HAP-1 (cell line): ENCODE measurements at regions not wholly inside any gene's neighbourhood (a gene's known extent, or its start where the extent isn't known, plus 50 kb on each side); places are given as distances from the start of the nearest gene placed in this dataset.
A peak's percentile ranks its signal among the peaks of the same experiment; 100 is the strongest.
"Not testable (repeated sequence)": the region's sequence is repeated elsewhere in the genome, so short reads cannot be mapped to it uniquely, and the experiment has no call there.

ENCODE experiments used
- DNase-seq, 2 experiments: peaks; one replicate each; pipeline ENCODE4 v3.0.0-alpha.2; 2016 to 2020; ENCODE audit warnings: low spot score in 2 of 2
- H3K27me3 ChIP-seq: fragments of 250-450 bp; sonication (Bioruptor Pico); 2 replicates; pipeline ENCODE4 v1.5.1; 2020; ENCODE audit warnings: low read depth, mild to moderate bottlenecking, moderate library complexity
- H3K36me3 ChIP-seq: fragments of 250-450 bp; sonication (Bioruptor Pico); replicated peaks from 2 replicates; pipeline ENCODE4 v1.5.1; 2020; ENCODE audit warnings: mild to moderate bottlenecking
- H3K4me1 ChIP-seq: fragments of 250-450 bp; sonication (Bioruptor Pico); 2 replicates; pipeline ENCODE4 v1.5.1; 2020; ENCODE audit warnings: mild to moderate bottlenecking
- H3K4me3 ChIP-seq: fragments of 250-450 bp; sonication (Bioruptor Pico); 2 replicates; pipeline ENCODE4 v1.5.1; 2020; ENCODE audit warnings: mild to moderate bottlenecking, moderate library complexity
- H3K9me3 ChIP-seq: fragments of 250-450 bp; sonication (Bioruptor Pico); 2 replicates; pipeline ENCODE4 v1.5.1; 2020; ENCODE audit warnings: mild to moderate bottlenecking, moderate library complexity
- in situ Hi-C: fragments of 300-500 bp; cut with MboI; formaldehyde crosslinking; loops from 3 replicates; pipeline ENCODE4 v1.14.3; 2020; ENCODE audit warnings: low sequenced_read_pairs, inconsistent platforms, mixed read lengths

DNA sequence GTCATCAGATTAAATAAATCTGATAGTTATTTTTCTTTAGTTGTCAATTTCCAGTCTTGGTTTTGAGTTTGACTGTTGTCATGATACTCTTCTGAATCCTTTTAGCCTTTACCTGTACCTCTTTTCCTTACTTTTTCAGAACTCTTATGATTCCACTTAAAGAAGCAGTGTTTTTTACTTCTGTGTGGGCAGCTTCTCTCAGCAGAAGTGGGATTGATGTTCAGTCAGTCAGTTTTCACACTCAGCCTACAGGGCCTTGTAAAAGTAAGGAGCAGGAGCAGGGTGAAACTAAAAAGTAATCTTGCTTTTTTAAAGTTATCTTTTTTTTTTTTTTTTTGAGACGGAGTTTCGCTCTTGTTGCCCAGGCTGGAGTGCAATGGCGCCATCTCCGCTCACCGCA is 75.1 kb downstream of the HAUS1 start:
- H3K4me3 ChIP-seq = no peak overlapping the region
- H3K36me3 ChIP-seq = peaks cover 3% of the 10 kb centered on the region; the same call in 1 of the 2 replicates
- in situ Hi-C loops = no loop called here
- no peak for DNase-seq
- peaks cover 21% of the 10 kb centered on the region for H3K4me1 ChIP-seq
- no peaks in the 10 kb centered on the region for H3K27me3 ChIP-seq
- no peaks in the 10 kb centered on the region for H3K9me3 ChIP-seq

DNA sequence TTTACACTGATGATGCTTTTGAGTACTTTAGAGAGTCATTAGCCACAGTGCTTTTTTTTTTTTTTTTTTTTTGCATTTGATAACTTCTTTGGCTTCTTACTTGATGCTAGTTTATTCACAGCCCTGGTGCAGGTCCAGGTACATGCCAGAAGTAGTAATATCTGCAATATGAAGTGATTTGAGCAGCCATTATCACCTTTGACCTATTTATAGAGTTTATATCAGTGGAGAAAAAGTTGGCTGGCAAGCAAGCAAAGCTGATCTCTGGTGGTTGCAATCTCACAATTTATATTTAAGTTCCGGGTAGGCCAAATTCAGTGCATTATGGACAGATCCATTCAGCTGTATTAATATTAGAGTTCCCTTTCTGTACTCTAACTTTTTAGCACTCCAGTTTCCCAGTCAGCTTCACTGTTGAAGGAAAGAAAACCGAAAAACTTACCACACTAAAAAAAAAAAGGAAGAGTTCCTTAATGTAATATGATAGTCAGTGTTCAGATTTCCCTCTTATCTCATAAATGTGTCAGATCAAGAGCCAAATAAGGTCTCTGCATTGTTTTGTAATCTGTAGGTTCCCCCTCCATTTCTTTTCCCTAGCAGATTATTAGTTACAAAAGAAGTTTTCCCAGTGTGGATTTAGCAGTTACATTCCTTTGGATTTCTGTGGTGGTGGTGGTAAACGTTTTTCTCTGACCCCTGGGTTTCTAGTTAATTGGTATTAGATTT is 78.6 kb downstream of the HAUS1 start:
- peak in 1 of 2 experiments; percentile 60 for DNase-seq
- H3K36me3 ChIP-seq = no peaks in the 10 kb centered on the region
- H3K27me3 ChIP-seq = no peaks in the 10 kb centered on the region
- peaks cover 18% of the 10 kb centered on the region for H3K4me1 ChIP-seq
- in situ Hi-C loops = no loop called here
- no peaks in the 10 kb centered on the region for H3K9me3 ChIP-seq
- no peak overlapping the region for H3K4me3 ChIP-seq

DNA sequence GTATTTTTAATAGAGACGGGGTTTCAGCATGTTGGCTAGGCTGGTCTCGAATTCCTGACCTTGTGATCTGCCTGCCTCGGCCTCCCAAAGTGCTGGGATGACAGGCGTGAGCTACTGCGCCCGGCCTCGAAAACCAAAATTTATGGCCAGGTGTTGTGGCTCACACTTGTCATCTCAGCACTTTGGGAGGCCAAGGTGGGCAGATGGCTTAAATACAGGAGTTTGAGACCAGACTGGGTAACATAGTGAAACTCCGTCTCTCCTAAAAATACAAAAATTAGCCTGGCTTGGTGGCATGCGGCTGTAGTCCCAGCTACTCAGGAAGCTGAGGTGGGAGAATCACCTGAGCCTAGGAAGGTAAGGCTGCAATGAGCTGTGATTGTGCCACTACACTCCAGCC is 80.1 kb downstream of the HAUS1 start:
- DNase-seq, H3K9me3 ChIP-seq, H3K36me3 ChIP-seq, in situ Hi-C loops, H3K4me3 ChIP-seq, H3K27me3 ChIP-seq: not testable (repeated sequence)
- H3K4me1 ChIP-seq = peaks cover 18% of the 10 kb centered on the region

DNA sequence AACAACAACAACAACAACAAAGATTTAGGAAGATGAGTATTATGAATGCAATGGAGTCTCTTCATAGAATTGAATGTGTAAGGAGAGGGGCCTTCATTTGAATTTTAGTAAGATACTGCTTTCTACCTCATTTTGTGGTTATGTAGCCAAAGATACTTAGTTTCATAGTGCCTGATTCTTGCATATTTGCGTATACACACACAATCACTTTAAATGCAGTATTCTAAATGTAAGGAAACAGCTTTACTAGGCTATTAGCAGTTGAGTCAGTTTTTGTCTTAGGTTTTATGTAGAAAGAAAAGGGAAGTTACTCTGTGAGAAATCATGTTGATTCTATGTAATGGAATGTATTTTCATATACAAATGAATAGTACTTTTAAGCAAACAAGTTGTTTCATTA is 80.5 kb downstream of the HAUS1 start:
- Histone ChIP-seq H3K4me3 (no peak overlapping the region), H3K4me1 (peaks cover 18% of the 10 kb centered on the region), H3K9me3 (no peaks in the 10 kb centered on the region), H3K27me3 (no peaks in the 10 kb centered on the region), H3K36me3 (no peaks in the 10 kb centered on the region)
- in situ Hi-C loops = no loop called here
- DNase-seq = no peak

DNA sequence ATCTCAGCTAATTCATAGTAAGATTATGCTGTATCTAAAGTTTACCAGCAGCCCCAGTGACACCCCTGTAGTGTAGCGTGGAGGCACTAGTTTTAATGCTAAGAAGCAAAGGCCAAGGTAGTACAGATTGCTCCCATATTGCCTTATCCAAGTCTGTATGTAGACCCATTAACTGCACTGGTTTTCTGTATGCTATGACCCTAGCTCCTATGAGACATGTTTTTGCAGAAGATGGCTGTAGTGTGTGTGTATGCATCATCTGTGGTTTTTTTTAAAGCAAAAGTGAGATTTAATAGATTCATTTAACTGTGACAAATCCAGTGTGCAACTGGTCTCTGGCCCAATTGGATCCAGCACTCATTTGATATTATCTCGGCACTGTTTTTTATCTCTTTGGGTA is 86.5 kb downstream of the HAUS1 start:
- in situ Hi-C loops = no loop called here
- no peak for DNase-seq

DNA sequence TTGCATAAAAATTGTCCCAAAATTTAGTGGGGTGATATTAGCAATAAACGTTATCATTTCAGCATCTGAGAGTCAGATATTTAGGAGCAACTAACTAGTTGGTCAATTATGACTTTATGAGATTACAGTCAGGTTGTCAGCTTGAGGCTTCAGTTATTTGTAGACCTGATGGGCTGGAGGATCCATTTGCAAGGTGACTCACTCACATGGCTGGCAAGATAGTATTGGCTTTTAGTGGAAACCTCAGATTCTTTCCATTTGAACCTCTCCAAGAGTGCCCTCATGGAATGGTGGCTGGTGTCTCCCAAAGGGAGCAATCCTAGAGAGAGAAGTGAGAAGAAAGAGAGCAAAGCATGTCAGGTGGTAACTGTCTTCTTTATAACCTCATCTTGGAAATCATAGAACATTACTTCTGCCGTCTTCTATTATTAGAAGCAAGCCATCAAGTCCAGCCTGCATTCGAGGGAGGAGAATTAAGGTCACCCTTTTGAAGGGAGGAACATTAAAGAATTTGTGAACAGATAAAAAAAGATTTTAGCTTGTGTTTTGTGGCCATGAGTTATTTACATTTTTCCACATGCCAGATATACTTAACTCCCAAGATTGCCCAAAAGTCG is 92.5 kb downstream of the HAUS1 start:
- no peaks in the 10 kb centered on the region for H3K27me3 ChIP-seq
- H3K36me3 ChIP-seq = no peaks in the 10 kb centered on the region; the same call in 1 of the 2 replicates
- in situ Hi-C loops = no loop called here
- no peaks in the 10 kb centered on the region for H3K9me3 ChIP-seq
- DNase-seq = no peak
- no peaks in the 10 kb centered on the region for H3K4me1 ChIP-seq
- no peak overlapping the region for H3K4me3 ChIP-seq

More for the DNA sequence above, 86.5 kb downstream of the HAUS1 start:
- Histone ChIP-seq H3K36me3 (no peaks in the 10 kb centered on the region), H3K9me3 (no peaks in the 10 kb centered on the region), H3K27me3 (no peaks in the 10 kb centered on the region), H3K4me1 (no peaks in the 10 kb centered on the region), H3K4me3 (no peak overlapping the region)

DNA sequence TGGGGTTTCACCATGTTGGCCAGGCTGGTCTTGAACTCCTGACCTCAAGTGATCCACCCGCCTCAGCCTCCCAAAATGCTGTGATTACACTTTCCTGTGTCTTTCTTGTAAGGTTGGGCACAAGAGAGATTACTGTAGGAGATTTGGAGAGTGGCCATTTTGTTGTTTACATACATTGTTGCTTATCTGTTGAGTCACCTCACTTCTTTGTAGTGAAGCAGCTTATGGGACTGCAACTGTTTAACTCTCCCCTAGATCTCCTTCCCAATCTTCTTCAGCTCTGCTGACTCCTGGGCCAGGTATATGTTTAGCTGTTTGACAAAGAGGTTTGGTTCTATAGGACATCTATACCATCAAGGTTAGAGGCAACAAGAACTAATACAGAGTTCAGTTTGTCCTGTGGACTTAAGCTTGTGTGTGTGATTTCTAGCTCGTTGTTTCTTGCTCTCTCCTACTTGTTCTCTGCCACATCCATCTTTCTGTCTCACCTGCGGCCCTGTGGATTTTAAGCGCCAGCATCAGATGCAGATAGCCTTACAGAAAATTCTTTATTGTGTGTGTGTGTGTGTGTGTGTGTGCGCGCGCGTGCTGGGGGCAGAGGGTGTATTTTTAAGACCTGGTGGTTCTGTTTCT is 95.4 kb downstream of the HAUS1 start:
- Histone ChIP-seq H3K36me3 (no peaks in the 10 kb centered on the region; the same call in 1 of the 2 replicates), H3K4me1 (peaks cover 9% of the 10 kb centered on the region), H3K4me3 (no peak overlapping the region), H3K27me3 (no peaks in the 10 kb centered on the region), H3K9me3 (no peaks in the 10 kb centered on the region)
- in situ Hi-C loops = no loop called here
- no peak for DNase-seq

DNA sequence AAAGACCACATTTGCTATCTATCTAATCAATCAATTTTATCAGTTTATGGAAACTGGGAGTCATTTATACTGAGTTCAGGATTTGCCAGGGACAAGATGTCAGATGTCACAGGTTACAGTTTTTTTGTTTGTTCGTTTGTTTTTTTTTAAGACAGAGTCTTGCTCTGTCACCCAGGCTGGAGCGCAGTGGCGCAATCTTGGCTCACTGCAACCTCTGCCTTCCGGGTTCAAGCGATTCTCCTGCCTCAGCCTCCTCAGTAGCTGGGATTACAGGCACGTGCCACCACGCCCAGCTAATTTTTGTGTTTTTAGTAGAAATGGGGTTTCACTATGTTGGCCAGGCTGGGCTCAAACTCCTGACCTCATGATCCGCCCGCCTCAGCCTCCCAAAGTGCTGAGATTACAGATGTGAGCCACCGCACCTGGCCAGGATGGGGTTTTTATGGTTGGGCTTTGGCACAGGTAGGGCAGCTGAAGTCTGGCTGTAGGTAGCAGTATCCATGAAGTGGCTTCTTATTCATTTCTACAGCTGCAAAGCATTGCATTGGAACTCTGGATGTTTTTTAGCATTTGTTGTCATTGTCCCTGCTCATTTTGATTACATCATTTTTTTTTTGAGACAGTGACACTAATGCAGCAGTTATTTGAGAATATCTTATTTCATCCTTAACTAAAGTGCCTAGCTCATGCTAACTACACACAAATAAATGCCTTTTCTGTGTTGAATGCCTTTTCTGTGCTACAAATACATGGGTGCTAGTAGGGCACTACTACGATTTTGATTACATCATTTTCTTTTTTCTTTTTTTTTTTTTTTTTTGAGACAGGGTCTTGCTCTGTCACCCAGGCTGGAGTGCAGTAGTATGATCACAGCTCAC is 96.2 kb downstream of the HAUS1 start:
- H3K9me3 ChIP-seq, H3K27me3 ChIP-seq, H3K36me3 ChIP-seq, DNase-seq, H3K4me3 ChIP-seq, in situ Hi-C loops: not testable (repeated sequence)
- H3K4me1 ChIP-seq = peaks cover 16% of the 10 kb centered on the region

DNA sequence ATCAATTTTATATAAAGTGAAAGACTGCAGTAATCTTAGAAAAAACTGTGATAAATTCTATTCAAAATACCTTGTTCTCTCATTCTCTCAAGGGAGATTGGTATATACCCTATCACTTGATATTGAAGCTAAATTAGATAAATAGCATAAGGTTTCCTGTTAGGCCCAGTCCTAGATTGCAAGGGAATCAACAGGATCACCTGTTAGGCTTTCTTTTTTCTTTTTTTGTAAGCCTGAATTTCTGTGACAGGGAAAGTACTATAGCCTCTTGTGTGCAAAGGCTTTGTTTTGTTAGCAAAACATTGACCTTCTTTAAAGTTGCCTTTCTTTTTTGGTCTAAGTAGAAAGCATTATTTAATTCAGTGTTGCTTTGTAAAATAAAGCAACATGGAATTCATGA is 100.0 kb downstream of the HAUS1 start:
- peaks cover 16% of the 10 kb centered on the region for H3K4me1 ChIP-seq
- DNase-seq = no peak
- peaks cover 3% of the 10 kb centered on the region; the same call in 1 of the 2 replicates for H3K36me3 ChIP-seq
- H3K4me3 ChIP-seq = no peak overlapping the region
- in situ Hi-C loops = no loop called here
- H3K27me3 ChIP-seq = no peaks in the 10 kb centered on the region
- H3K9me3 ChIP-seq = no peaks in the 10 kb centered on the region

DNA sequence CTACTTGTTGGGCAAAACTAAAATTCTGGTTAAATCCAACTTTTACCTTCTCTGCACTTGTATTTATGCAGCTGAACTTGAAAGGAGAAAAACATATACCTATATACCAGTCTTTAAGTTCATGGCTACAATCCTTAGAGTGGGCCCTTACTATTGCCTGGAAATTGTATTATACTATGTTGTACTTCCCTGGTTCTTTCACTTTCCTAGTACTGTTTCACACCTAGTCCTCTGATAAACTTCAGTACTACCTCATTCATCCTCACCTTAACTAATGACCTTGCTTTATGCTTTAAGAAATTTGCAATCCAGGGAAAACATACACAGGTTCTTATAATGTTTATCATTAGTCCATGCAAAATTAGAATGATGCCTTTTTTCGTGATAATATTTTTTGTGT is 103.8 kb downstream of the HAUS1 start:
- Histone ChIP-seq H3K9me3 (no peaks in the 10 kb centered on the region), H3K4me1 (peaks cover 16% of the 10 kb centered on the region), H3K4me3 (no peak overlapping the region), H3K27me3 (no peaks in the 10 kb centered on the region), H3K36me3 (peaks cover 3% of the 10 kb centered on the region; the same call in 1 of the 2 replicates)
- no peak for DNase-seq
- in situ Hi-C loops = no loop called here

DNA sequence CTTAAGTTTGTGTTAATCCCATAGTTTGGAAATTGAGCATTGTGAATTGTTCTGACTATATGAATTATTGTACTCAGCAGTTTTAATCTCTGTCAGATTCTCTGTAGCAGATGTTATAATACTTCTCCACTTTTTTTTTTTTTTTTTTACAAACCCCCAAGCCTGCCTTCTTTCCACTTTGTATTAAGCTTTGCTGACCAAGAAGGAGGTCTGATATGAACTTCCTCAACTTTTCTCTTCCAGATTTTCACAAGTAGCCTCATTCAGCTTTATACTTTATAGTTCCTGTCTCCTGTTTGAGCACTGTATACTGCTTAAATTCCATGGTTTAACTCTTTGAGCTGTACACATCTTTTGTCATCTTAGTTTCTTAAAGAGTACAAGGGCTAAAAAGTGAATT is 105.0 kb downstream of the HAUS1 start:
- no peak for DNase-seq
- Histone ChIP-seq H3K4me3 (no peak overlapping the region), H3K36me3 (peaks cover 3% of the 10 kb centered on the region; the same call in 1 of the 2 replicates), H3K27me3 (no peaks in the 10 kb centered on the region), H3K4me1 (peaks cover 13% of the 10 kb centered on the region), H3K9me3 (no peaks in the 10 kb centered on the region)
- in situ Hi-C loops = no loop called here

DNA sequence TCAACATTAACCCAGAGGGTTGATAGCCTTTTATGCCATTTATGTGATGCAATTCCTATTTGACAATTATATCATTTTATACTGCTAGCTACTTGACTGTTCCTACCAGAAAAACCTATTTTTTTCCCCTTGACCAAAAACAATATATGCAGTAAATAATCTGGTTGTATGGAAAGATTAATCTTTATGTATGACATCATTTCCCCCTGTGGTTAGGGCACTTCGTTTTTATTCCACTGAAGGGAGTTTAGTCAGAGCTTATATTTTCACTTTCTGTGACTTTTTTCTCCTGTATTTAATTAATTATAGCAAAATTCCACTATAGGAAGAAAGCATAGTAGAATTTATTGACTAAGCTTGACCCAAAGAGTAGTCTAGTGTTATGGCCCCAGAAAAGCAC is 107.6 kb downstream of the HAUS1 start:
- in situ Hi-C loops = no loop called here
- no peak for DNase-seq
- H3K4me3 ChIP-seq = no peak overlapping the region

DNA sequence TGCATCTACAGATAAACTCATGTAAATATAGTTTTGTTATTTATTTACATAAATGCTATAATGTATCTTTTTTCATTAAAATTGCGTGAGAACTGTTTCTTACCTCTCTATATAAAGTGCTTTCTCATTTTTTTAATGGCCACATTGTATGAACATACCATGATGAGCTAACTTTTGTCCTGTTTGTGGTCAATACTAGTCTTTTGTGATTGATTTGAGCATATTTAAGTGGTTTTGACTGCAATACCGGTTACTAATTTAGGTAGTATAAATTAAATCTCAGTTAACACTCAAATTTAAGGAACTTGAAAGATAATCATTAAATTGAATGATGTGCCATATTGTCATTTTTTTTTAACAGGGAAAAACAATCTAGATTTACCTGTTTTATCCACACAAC is 108.2 kb downstream of the HAUS1 start:
- in situ Hi-C loops = no loop called here
- Histone ChIP-seq H3K4me1 (peaks cover 2% of the 10 kb centered on the region), H3K27me3 (no peaks in the 10 kb centered on the region), H3K9me3 (no peaks in the 10 kb centered on the region), H3K4me3 (no peak overlapping the region), H3K36me3 (peaks cover 9% of the 10 kb centered on the region; the same call in 1 of the 2 replicates)
- no peak for DNase-seq

More for the DNA sequence above, 107.6 kb downstream of the HAUS1 start:
- Histone ChIP-seq H3K27me3 (no peaks in the 10 kb centered on the region), H3K4me1 (peaks cover 2% of the 10 kb centered on the region), H3K36me3 (peaks cover 6% of the 10 kb centered on the region; the same call in 1 of the 2 replicates), H3K9me3 (no peaks in the 10 kb centered on the region)
